Stomach (tissue), 4 donors: ENCODE measurements at regions not wholly inside any gene's neighbourhood (a gene's known extent, or its start where the extent isn't known, plus 50 kb on each side); places are given as distances from the start of the nearest gene placed in this dataset.

ENCODE experiments used
- EP300 ChIP-seq: sonication (generic); formaldehyde crosslinking; IDR thresholded peaks from one replicate; pipeline ENCODE4 v1.6.1; 2017; ENCODE audit warnings: antibody characterized with exemption
- POLR2A ChIP-seq, 4 donors: fragments of 450-650 bp; IDR thresholded peaks; one replicate each; pipeline ENCODE4 v1.6.1; 2016; ENCODE audit warnings: antibody characterized with exemption in 4 of 4, control low read depth in 2 of 4, mild to moderate bottlenecking in 1 of 4, moderate library complexity in 1 of 4
- POLR2AphosphoS5 ChIP-seq, 3 donors: sonication (generic); formaldehyde crosslinking; IDR thresholded peaks; one replicate each; pipeline ENCODE4 v1.6.1; 2016; ENCODE audit warnings: antibody characterized with exemption in 3 of 3
- TF ChIP-seq, protein P1 (sequence below), 7 experiments: fragments of 450-650 bp in 4 of 7; fragments of 200-600 bp in 3 of 7; sonication (generic) in 3 of 7; IDR thresholded peaks; one replicate each; pipeline ENCODE4 v1.5.1; 2016 to 2019; ENCODE audit warnings: antibody characterized with exemption in 7 of 7, control low read depth in 2 of 7, mild to moderate bottlenecking in 1 of 7

DNA sequence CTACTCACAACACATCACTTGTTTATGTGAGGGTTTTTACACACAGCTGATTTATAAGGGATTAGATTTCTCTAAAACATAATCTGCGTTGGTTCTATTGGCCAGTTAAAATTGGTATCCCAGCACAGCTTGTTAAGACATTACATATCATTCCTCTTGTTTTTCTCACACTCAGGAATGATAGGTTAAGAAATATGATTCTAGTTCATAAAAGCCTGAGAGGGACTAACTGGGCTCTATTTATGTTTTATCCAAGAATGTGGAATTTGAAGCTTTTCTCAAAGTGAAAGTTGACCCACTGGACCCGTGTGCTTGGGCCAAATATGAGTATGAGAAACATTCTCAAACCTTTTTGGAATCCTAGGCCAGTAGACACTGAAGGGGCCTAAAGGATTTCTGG lies 117.3 kb downstream of the TMEM170B start:
- TF ChIP-seq POLR2AphosphoS5 (IDR thresholded peaks at IDR 0.05) (no peak), POLR2A (IDR thresholded peaks at IDR 0.05) (no peak), EP300 (no peak)
- TF ChIP-seq, protein P1, sequence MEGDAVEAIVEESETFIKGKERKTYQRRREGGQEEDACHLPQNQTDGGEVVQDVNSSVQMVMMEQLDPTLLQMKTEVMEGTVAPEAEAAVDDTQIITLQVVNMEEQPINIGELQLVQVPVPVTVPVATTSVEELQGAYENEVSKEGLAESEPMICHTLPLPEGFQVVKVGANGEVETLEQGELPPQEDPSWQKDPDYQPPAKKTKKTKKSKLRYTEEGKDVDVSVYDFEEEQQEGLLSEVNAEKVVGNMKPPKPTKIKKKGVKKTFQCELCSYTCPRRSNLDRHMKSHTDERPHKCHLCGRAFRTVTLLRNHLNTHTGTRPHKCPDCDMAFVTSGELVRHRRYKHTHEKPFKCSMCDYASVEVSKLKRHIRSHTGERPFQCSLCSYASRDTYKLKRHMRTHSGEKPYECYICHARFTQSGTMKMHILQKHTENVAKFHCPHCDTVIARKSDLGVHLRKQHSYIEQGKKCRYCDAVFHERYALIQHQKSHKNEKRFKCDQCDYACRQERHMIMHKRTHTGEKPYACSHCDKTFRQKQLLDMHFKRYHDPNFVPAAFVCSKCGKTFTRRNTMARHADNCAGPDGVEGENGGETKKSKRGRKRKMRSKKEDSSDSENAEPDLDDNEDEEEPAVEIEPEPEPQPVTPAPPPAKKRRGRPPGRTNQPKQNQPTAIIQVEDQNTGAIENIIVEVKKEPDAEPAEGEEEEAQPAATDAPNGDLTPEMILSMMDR (IDR thresholded peaks at IDR 0.05) = no peak
